HL-60 (cell line): ENCODE measurements at regions not wholly inside any gene's neighbourhood (a gene's known extent, or its start where the extent isn't known, plus 50 kb on each side); places are given as distances from the start of the nearest gene placed in this dataset.

Source experiments
- CTCF ChIP-seq: IDR thresholded peaks from one replicate; pipeline ENCODE4 v1.5.1; 2011; ENCODE audit warnings: low read length, control low read depth, inconsistent platforms; ENCODE audit not compliant: insufficient read depth
- GABPA ChIP-seq: IDR thresholded peaks from 2 replicates; pipeline ENCODE4 v1.6.1; 2012; ENCODE audit warnings: low read depth
- POLR2AphosphoS5 ChIP-seq: IDR thresholded peaks from 2 replicates; pipeline ENCODE4 v1.6.1; 2012; ENCODE audit warnings: low read depth
- REST ChIP-seq: IDR thresholded peaks from 2 replicates; pipeline ENCODE4 v1.6.1; 2012; ENCODE audit warnings: low read depth; ENCODE audit not compliant: insufficient replicate concordance
- SPI1 ChIP-seq: IDR thresholded peaks from 2 replicates; pipeline ENCODE4 v1.6.1; 2012; ENCODE audit warnings: low read depth, mild to moderate bottlenecking, borderline replicate concordance

- no peak for TF ChIP-seq CTCF
- no peak for TF ChIP-seq REST
- TF ChIP-seq GABPA = no peak
- TF ChIP-seq POLR2AphosphoS5 = no peak
- no peak for TF ChIP-seq SPI1
These were observed 238.3 kb upstream of the EDIL3 start for GRCh38 chr5:84623019-84623418.
